LNCaP clone FGC (cell line): ENCODE measurements at regions not wholly inside any gene's neighbourhood (a gene's known extent, or its start where the extent isn't known, plus 50 kb on each side); places are given as distances from the start of the nearest gene placed in this dataset.
A peak's percentile ranks its signal among the peaks of the same experiment; 100 is the strongest.

Experiments used
- DNase-seq: peaks from one replicate; pipeline ENCODE4 v3.0.0-alpha.2; 2011; ENCODE audit warnings: low read depth
- H3K4me3 ChIP-seq: 2 replicates; pipeline ENCODE4 v1.5.1; 2011; ENCODE audit warnings: mild to moderate bottlenecking, low read depth, low read length, control low read depth
- CTCF ChIP-seq: IDR thresholded peaks from 2 replicates; pipeline ENCODE4 v1.5.1; 2012; ENCODE audit warnings: mild to moderate bottlenecking; ENCODE audit not compliant: control insufficient read depth, insufficient read depth; ENCODE audit errors: extremely low read depth

- no peak for TF ChIP-seq CTCF
- H3K4me3 ChIP-seq = no peak overlapping the region
- no peak for DNase-seq
Measured at GRCh38 chr14:53462931-53463778, 310.0 kb upstream of the DDHD1 start.

GRCh38 chr14:53461858-53462257 lies 308.7 kb upstream of the DDHD1 start:
- no peak for DNase-seq
- no peak for TF ChIP-seq CTCF

GRCh38 chr14:53460544-53460943 lies 307.4 kb upstream of the DDHD1 start:
- no peak for TF ChIP-seq CTCF
- DNase-seq = no peak
- H3K4me3 ChIP-seq = no peak overlapping the region

More at GRCh38 chr14:53461858-53462257, 308.7 kb upstream of the DDHD1 start:
- H3K4me3 ChIP-seq = no peak overlapping the region

- H3K4me3 ChIP-seq = no peak overlapping the region
- DNase-seq = no peak
- no peak for TF ChIP-seq CTCF
Measured at GRCh38 chr14:53458368-53458814, 305.3 kb upstream of the DDHD1 start.

GRCh38 chr14:53456931-53457330 lies 303.8 kb upstream of the DDHD1 start:
- no peak for TF ChIP-seq CTCF
- DNase-seq = no peak
- no peak overlapping the region for H3K4me3 ChIP-seq

GRCh38 chr14:53452005-53452673 lies 299.0 kb upstream of the DDHD1 start:
- no peak for DNase-seq
- no peak for TF ChIP-seq CTCF
- no peak overlapping the region for H3K4me3 ChIP-seq

- H3K4me3 ChIP-seq = no peak overlapping the region
- no peak for TF ChIP-seq CTCF
- DNase-seq = peak; percentile 50
Measured at GRCh38 chr14:53450871-53451270, 297.7 kb upstream of the DDHD1 start.
